Tibial nerve (tissue), 4 donors: ENCODE measurements at regions not wholly inside any gene's neighbourhood (a gene's known extent, or its start where the extent isn't known, plus 50 kb on each side); places are given as distances from the start of the nearest gene placed in this dataset.

Source experiments
- DNase-seq, 2 donors: peaks; one replicate each; pipeline ENCODE4 v3.0.0-alpha.2; 2019; ENCODE audit warnings: low spot score in 2 of 2
- H3K27ac ChIP-seq, 4 donors: fragments of 200-600 bp; sonication (generic) in 3 of 4; one replicate each; pipeline ENCODE4 v1.5.1; 2017 to 2019; ENCODE audit warnings: mild to moderate bottlenecking in 1 of 4
- H3K27me3 ChIP-seq, 2 donors: fragments of 200-600 bp; sonication (generic) in 1 of 2; one replicate each; pipeline versions ENCODE4 v1.5.1 to v1.6.0; 2017 to 2019
- H3K36me3 ChIP-seq, 3 donors: fragments of 200-600 bp; sonication (generic); one replicate each; pipeline ENCODE4 v1.5.1; 2018 to 2019
- H3K4me1 ChIP-seq, 4 donors: fragments of 200-600 bp; sonication (generic) in 3 of 4; one replicate each; pipeline ENCODE4 v1.5.1; 2017 to 2019
- H3K4me3 ChIP-seq, 4 donors: fragments of 200-600 bp; sonication (generic) in 3 of 4; one replicate each; pipeline ENCODE4 v1.5.1; 2017 to 2019; ENCODE audit warnings: mild to moderate bottlenecking in 1 of 4, moderate library complexity in 1 of 4
- H3K9me3 ChIP-seq, 4 donors: fragments of 200-600 bp; sonication (generic) in 3 of 4; one replicate each; pipeline ENCODE4 v1.5.1; 2017 to 2019
- EP300 ChIP-seq, 2 donors: sonication (generic); formaldehyde crosslinking; IDR thresholded peaks; one replicate each; pipeline ENCODE4 v1.6.1; 2017; ENCODE audit warnings: antibody characterized with exemption in 2 of 2, mild to moderate bottlenecking in 1 of 2
- POLR2A ChIP-seq, 2 donors: fragments of 450-650 bp; IDR thresholded peaks; one replicate each; pipeline ENCODE4 v1.6.1; 2017; ENCODE audit warnings: antibody characterized with exemption in 2 of 2, mild to moderate bottlenecking in 2 of 2, moderate library complexity in 2 of 2
- WGBS, 2 donors: methylation state at CpG; one replicate each; pipeline ENCODE4 v1.1.5; 2018; 5-methylcytosine and 5-hydroxymethylcytosine counted together
- TF ChIP-seq, protein P1 (sequence below), 5 experiments: fragments of 200-600 bp in 3 of 5; fragments of 450-650 bp in 2 of 5; sonication (generic) in 3 of 5; IDR thresholded peaks; one replicate each; pipeline ENCODE4 v1.5.1; 2016 to 2019; ENCODE audit warnings: antibody characterized with exemption in 5 of 5, mild to moderate bottlenecking in 3 of 5, moderate library complexity in 2 of 5

DNA sequence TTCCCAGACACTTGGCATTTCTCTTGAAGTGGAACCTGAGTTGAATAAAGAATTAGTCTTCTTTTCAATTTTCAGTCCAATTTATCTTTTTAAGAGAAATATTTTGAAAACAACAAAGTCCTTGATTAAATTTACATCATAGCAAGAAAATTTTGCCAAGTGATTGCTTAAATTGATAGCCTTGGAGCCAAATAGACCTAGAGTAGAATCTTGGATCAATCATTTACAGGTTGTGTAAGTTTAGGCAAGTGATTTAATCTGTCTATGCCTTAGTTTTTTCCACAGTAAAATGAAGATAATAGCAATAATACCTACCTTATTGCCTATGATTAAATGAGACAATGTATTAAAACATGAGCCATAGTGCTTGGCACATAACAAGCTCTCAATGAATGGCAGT lies 113.9 kb downstream of the LHX9 start:
- no peak overlapping the region for H3K4me3 ChIP-seq
- H3K27me3 ChIP-seq, result no peaks in the 10 kb centered on the region
- H3K4me1 ChIP-seq, result no peaks in the 10 kb centered on the region
- TF ChIP-seq, protein P1, sequence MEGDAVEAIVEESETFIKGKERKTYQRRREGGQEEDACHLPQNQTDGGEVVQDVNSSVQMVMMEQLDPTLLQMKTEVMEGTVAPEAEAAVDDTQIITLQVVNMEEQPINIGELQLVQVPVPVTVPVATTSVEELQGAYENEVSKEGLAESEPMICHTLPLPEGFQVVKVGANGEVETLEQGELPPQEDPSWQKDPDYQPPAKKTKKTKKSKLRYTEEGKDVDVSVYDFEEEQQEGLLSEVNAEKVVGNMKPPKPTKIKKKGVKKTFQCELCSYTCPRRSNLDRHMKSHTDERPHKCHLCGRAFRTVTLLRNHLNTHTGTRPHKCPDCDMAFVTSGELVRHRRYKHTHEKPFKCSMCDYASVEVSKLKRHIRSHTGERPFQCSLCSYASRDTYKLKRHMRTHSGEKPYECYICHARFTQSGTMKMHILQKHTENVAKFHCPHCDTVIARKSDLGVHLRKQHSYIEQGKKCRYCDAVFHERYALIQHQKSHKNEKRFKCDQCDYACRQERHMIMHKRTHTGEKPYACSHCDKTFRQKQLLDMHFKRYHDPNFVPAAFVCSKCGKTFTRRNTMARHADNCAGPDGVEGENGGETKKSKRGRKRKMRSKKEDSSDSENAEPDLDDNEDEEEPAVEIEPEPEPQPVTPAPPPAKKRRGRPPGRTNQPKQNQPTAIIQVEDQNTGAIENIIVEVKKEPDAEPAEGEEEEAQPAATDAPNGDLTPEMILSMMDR (IDR thresholded peaks at IDR 0.05), result no peak
- TF ChIP-seq POLR2A (IDR thresholded peaks at IDR 0.05), result no peak
- TF ChIP-seq EP300 (IDR thresholded peaks at IDR 0.05), result no peak
- no peak overlapping the region for H3K27ac ChIP-seq
- no peaks in the 10 kb centered on the region for H3K36me3 ChIP-seq
- H3K9me3 ChIP-seq, result no peaks in the 10 kb centered on the region
- DNase-seq, result no peak

DNA sequence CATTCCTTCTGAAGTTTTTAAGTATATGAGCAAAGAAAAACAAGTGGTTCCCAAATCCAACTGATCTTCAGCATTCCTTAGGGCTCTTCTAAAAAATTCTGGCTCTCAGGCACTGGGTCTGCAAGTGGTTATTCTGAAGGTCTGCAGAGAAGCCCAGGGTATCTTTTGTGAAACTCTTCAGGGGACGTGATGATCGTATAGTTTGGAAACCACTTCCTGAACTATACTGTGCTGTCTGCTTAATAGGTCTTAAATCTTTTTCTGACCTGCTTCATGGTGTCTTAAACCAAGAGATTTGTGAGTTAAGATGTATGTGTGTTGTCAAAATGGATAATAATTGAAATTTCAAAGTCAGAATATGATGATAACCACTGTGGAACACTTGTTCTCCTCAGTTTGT lies 115.5 kb downstream of the LHX9 start:
- no peak for DNase-seq
- 23 to 32% methylated on average over 2 of the region's 2 CpGs for WGBS, 2 donors
- no peak overlapping the region for H3K4me3 ChIP-seq
- no peaks in the 10 kb centered on the region for H3K27me3 ChIP-seq
- no peak overlapping the region for H3K27ac ChIP-seq
- H3K4me1 ChIP-seq, result no peaks in the 10 kb centered on the region
- TF ChIP-seq POLR2A (IDR thresholded peaks at IDR 0.05) (no peak), EP300 (IDR thresholded peaks at IDR 0.05) (no peak)
- TF ChIP-seq, protein P1 (IDR thresholded peaks at IDR 0.05), result no peak
- no peaks in the 10 kb centered on the region for H3K9me3 ChIP-seq
- H3K36me3 ChIP-seq, result no peaks in the 10 kb centered on the region

DNA sequence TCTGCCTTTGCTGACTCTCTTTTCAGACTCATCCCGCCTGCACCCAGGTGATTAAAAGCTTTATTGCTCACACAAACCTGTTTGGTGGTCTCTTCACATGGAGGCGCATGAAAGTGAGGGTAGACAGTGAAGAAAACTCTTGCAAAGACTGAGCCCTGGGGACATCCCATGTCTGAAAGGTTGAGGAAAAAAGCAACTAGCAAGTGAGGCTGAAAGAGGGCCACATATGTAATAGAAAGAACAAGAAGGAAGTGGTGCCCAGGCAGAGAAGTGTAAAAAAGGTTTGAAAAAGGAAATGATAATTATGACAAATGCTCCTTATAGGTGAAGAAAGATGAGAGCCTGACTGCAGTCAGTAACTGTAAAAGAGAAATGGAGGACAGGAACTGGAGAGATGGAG lies 115.9 kb upstream of the NEK7 start:
- Histone ChIP-seq H3K9me3 (no peaks in the 10 kb centered on the region), H3K36me3 (no peaks in the 10 kb centered on the region), H3K4me1 (no peaks in the 10 kb centered on the region), H3K4me3 (no peak overlapping the region), H3K27ac (no peak overlapping the region), H3K27me3 (no peaks in the 10 kb centered on the region)
- WGBS, 2 donors, result 78 to 81% methylated on average over 2 of the region's 2 CpGs
- DNase-seq, result no peak
- TF ChIP-seq POLR2A (IDR thresholded peaks at IDR 0.05), result no peak
- no peak for TF ChIP-seq EP300 (IDR thresholded peaks at IDR 0.05)
- TF ChIP-seq, protein P1 (IDR thresholded peaks at IDR 0.05), result no peak

DNA sequence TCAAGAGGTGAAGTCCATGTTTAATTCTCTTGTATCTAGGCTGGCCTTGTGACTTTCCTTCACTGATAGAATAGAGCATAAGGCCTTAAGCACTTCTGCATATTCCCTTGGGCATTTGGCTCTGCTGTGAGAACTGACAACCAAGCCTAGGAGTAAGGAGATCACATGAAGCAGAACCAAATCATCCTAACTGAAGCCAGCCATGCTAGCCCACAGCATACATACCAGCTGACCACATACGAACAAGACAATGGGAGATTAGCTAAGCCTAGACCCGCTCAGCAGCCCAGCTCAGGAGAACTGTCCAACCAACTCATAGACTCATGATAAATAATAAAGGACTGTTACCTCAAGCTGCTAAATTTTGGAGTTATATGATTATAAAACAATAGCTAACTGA lies 114.6 kb upstream of the NEK7 start:
- Histone ChIP-seq H3K4me3 (no peak overlapping the region), H3K9me3 (no peaks in the 10 kb centered on the region), H3K4me1 (no peaks in the 10 kb centered on the region), H3K27ac (no peak overlapping the region), H3K36me3 (no peaks in the 10 kb centered on the region), H3K27me3 (no peaks in the 10 kb centered on the region)
- WGBS, 2 donors, result 89% methylated on average over 2 of the region's 2 CpGs
- no peak for TF ChIP-seq EP300 (IDR thresholded peaks at IDR 0.05)
- TF ChIP-seq POLR2A (IDR thresholded peaks at IDR 0.05), result no peak
- TF ChIP-seq, protein P1 (IDR thresholded peaks at IDR 0.05), result no peak
- no peak for DNase-seq

DNA sequence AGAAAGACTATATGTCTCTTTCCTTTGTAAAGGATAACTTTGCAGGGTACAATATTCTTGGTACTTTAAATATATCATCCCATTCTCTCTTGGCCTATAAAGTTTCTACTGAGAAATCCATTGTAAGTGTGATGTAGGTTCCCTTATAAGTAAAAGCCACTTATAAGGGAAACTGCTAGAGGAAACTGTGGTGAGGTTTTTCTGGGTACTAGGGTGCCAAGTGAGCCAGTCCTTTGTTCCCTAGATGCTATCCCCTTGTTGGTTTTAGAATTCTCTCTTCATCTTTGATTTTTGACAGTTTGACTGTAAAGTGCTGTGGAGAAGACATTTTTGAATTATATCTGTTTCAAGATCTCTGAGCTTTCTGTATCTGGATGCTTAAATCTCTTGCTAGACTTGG lies 108.9 kb upstream of the NEK7 start:
- no peak for DNase-seq
- H3K9me3 ChIP-seq, result peaks cover 0 to 5% (median 0%) of the 10 kb centered on the region in 4 donors
- no peak overlapping the region for H3K4me3 ChIP-seq
- no peaks in the 10 kb centered on the region for H3K4me1 ChIP-seq
- H3K27ac ChIP-seq, result no peak overlapping the region
- no peaks in the 10 kb centered on the region for H3K27me3 ChIP-seq
- no peaks in the 10 kb centered on the region for H3K36me3 ChIP-seq
- TF ChIP-seq POLR2A (IDR thresholded peaks at IDR 0.05) (no peak), EP300 (IDR thresholded peaks at IDR 0.05) (no peak)
- TF ChIP-seq, protein P1 (IDR thresholded peaks at IDR 0.05), result no peak
